ENCODE measurements at regions not wholly inside any gene's neighbourhood (a gene's known extent, or its start where the extent isn't known, plus 50 kb on each side); places are given as distances from the start of the nearest gene placed in this dataset.

DNA sequence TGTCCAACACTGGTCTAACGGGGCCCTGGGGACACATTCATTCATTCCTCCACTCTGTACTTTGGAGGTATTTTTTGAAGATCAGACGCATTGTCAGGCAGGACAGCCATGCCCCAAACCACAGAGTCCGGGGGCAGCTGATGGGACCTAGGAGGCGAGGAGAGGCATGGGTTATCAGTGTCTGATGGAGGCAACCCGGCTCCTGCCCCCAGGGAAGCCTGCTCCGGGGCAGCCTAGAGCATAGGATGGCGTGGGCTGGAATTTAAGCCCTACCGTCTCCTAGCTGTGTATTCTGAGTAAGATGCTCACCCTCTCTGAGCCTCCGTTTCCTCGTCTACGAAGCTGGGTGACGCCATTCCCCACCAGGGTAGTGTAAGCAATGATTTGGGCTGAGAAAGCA lies 55.4 kb upstream of the ELN start:
- H3K4me1 ChIP-seq (ENCODE audit: insufficient read depth, low read length) = peaks cover 4% of the 10 kb centered on the region
- no peak overlapping the region for H3K4me3 ChIP-seq (replicated peaks in 1 of 3; ENCODE audit: insufficient read depth in 1 of 3, low read depth in 2 of 3, low read length in 3 of 3)
- ChIA-PET POLR2A (no interaction called here), CTCF (ENCODE audit: low intra/inter-chr PET ratio, low total read pairs) (no interaction called here)
- BruUV-seq (replicated peaks) = no TSS peak
- in situ Hi-C loops (cut with HindIII; ENCODE audit: extremely low pct_ligation_motif_present, low pct_unique_long_range_greater_than_20kb) = no loop called here
- H3K79me2 ChIP-seq (ENCODE audit: insufficient read depth, low read length) = no peaks in the 10 kb centered on the region
- H3K9ac ChIP-seq (ENCODE audit: insufficient read depth, low read depth, low read length) = no peak overlapping the region
- TF ChIP-seq ZNF205 (CRISPR knock-in tag; IDR thresholded peaks at IDR 0.05) = no peak
- TF ChIP-seq ZNF768 (CRISPR knock-in tag; IDR thresholded peaks at IDR 0.05) = peak; percentile 64
- FAIRE-seq (no peak), DNase-seq (ENCODE audit: low spot score) (no peak), ATAC-seq (no peak)
- no peak overlapping the region for H3K4me2 ChIP-seq (ENCODE audit: low read depth, low read length)
- no peaks in the 10 kb centered on the region for H3K36me3 ChIP-seq (replicated peaks in 1 of 2; ENCODE audit: control insufficient read depth in 1 of 2, insufficient read depth in 2 of 2, low read length in 2 of 2)
- H2AFZ ChIP-seq (ENCODE audit: low read length) = no peak overlapping the region
- no peaks in the 10 kb centered on the region for H4K20me1 ChIP-seq (ENCODE audit: insufficient read depth, low read length)
- intact Hi-C loops (cut with micrococcal nuclease; ENCODE audit: unreplicated experiment) = no loop called here
- WGBS (ENCODE audit: low lambda C conversion rate) = 46% methylated on average over 9 of the region's 12 CpGs
- H3K27me3 ChIP-seq (ENCODE audit: control insufficient read depth in 1 of 2, insufficient read depth in 2 of 2, low read length in 2 of 2) = peaks cover 1 to 6% of the 10 kb centered on the region in 2 experiments; a peak in 2 of 5 replicates
- H3K27ac ChIP-seq (ENCODE audit: extremely low read length, insufficient read depth, low read length) = no peak overlapping the region
- no peaks in the 10 kb centered on the region for H3K9me3 ChIP-seq (ENCODE audit: low read length)

- Histone ChIP-seq H3K9me3 (ENCODE audit: low read length) (no peaks in the 10 kb centered on the region), H3K36me3 (replicated peaks in 1 of 2; ENCODE audit: control insufficient read depth in 1 of 2, insufficient read depth in 2 of 2, low read length in 2 of 2) (no peaks in the 10 kb centered on the region), H3K4me2 (ENCODE audit: low read depth, low read length) (no peak overlapping the region), H3K4me1 (ENCODE audit: insufficient read depth, low read length) (peaks cover 9% of the 10 kb centered on the region), H3K27me3 (ENCODE audit: control insufficient read depth in 1 of 2, insufficient read depth in 2 of 2, low read length in 2 of 2) (peaks cover 1 to 6% of the 10 kb centered on the region in 2 experiments; a peak in 2 of 5 replicates), H3K27ac (ENCODE audit: extremely low read length, insufficient read depth, low read length) (no peak overlapping the region), H3K79me2 (ENCODE audit: insufficient read depth, low read length) (no peaks in the 10 kb centered on the region), H4K20me1 (ENCODE audit: insufficient read depth, low read length) (no peaks in the 10 kb centered on the region), H2AFZ (ENCODE audit: low read length) (no peak overlapping the region), H3K9ac (ENCODE audit: insufficient read depth, low read depth, low read length) (no peak overlapping the region), H3K4me3 (replicated peaks in 1 of 3; ENCODE audit: insufficient read depth in 1 of 3, low read depth in 2 of 3, low read length in 3 of 3) (no peak overlapping the region)
- DNase-seq (ENCODE audit: low spot score) = no peak
- no peak for FAIRE-seq
- in situ Hi-C loops (cut with HindIII; ENCODE audit: extremely low pct_ligation_motif_present, low pct_unique_long_range_greater_than_20kb) (no loop called here), intact Hi-C loops (cut with micrococcal nuclease; ENCODE audit: unreplicated experiment) (no loop called here)
- CTCF ChIA-PET (ENCODE audit: low intra/inter-chr PET ratio, low total read pairs) = no interaction called here
- WGBS (ENCODE audit: low lambda C conversion rate) = 80% methylated on average over 1 of the region's 6 CpGs
- TF ChIP-seq ZFP36 (IDR thresholded peaks at IDR 0.05; ENCODE audit: borderline replicate concordance, low read depth, low read length, partially characterized antibody) = no peak
- ATAC-seq = no peak
- POLR2A ChIA-PET = no interaction called here
- BruUV-seq (replicated peaks) = no TSS peak
Measured at GRCh38 chr7:73973091-73973490, 54.9 kb upstream of the ELN start.

Data from HepG2 (cell line).